Liver (tissue), 7 donors: ENCODE measurements at regions not wholly inside any gene's neighbourhood (a gene's known extent, or its start where the extent isn't known, plus 50 kb on each side); places are given as distances from the start of the nearest gene placed in this dataset.

Experiments
- DNase-seq: peaks from one replicate; pipeline ENCODE4 v3.0.0-alpha.2; 2017; ENCODE audit warnings: low spot score
- H3K27ac ChIP-seq, 2 donors: one replicate each; pipeline ENCODE4 v1.7.0; 2013; ENCODE audit warnings: inconsistent platforms in 2 of 2, low read length in 2 of 2, control low read depth in 1 of 2, low read depth in 1 of 2, mild to moderate bottlenecking in 1 of 2
- H3K27me3 ChIP-seq, 4 donors: one replicate each; pipeline versions ENCODE4 v1.6.1 to v1.7.0; 2013; ENCODE audit warnings: low read length in 3 of 4, inconsistent platforms in 1 of 4, mild to moderate bottlenecking in 1 of 4, moderate library complexity in 1 of 4; ENCODE audit not compliant: control insufficient read depth in 4 of 4, insufficient read depth in 4 of 4
- H3K36me3 ChIP-seq, 4 donors: one replicate each; pipeline versions ENCODE4 v1.6.1 to v1.7.0; 2013; ENCODE audit warnings: low read length in 3 of 4, mild to moderate bottlenecking in 3 of 4, low read depth in 1 of 4, moderate library complexity in 1 of 4; ENCODE audit not compliant: control insufficient read depth in 4 of 4, insufficient read depth in 3 of 4
- H3K4me1 ChIP-seq, 4 donors: one replicate each; pipeline versions ENCODE4 v1.6.1 to v1.7.0; 2013; ENCODE audit warnings: low read length in 3 of 4, mild to moderate bottlenecking in 3 of 4, moderate library complexity in 1 of 4; ENCODE audit not compliant: control insufficient read depth in 4 of 4, insufficient read depth in 4 of 4
- H3K4me3 ChIP-seq, 3 donors: one replicate each; pipeline versions ENCODE4 v1.6.1 to v1.7.0; 2013; ENCODE audit warnings: low read length in 3 of 3, control low read depth in 1 of 3, low read depth in 1 of 3, mild to moderate bottlenecking in 1 of 3
- H3K9ac ChIP-seq, 2 donors: one replicate each; pipeline ENCODE4 v1.7.0; 2013; ENCODE audit warnings: low read length in 2 of 2, mild to moderate bottlenecking in 2 of 2, moderate library complexity in 2 of 2, control low read depth in 1 of 2, low read depth in 1 of 2
- H3K9me3 ChIP-seq, 4 donors: one replicate each; pipeline versions ENCODE4 v1.6.1 to v1.7.0; 2013; ENCODE audit warnings: low read length in 3 of 4; ENCODE audit not compliant: control insufficient read depth in 4 of 4
- EGR1 ChIP-seq, 2 donors: IDR thresholded peaks; 2 replicates each; pipeline ENCODE4 v1.6.1; 2016 to 2018; ENCODE audit warnings: antibody characterized with exemption in 2 of 2, low read depth in 2 of 2
- FOXA1 ChIP-seq: IDR thresholded peaks from 2 replicates; pipeline ENCODE4 v1.6.1; 2016; ENCODE audit warnings: antibody characterized with exemption
- FOXA2 ChIP-seq: IDR thresholded peaks from 2 replicates; pipeline ENCODE4 v1.6.1; 2016; ENCODE audit warnings: antibody characterized with exemption
- HNF4G ChIP-seq: IDR thresholded peaks from 2 replicates; pipeline ENCODE4 v1.6.1; 2016; ENCODE audit warnings: antibody characterized with exemption
- RAD21 ChIP-seq, 2 donors: IDR thresholded peaks; 2 replicates each; pipeline ENCODE4 v1.6.1; 2016; ENCODE audit warnings: antibody characterized with exemption in 2 of 2, mild to moderate bottlenecking in 2 of 2
- RXRA ChIP-seq, 2 donors: IDR thresholded peaks; 2 replicates each; pipeline ENCODE4 v1.6.1; 2017 to 2018; ENCODE audit warnings: antibody characterized with exemption in 2 of 2, mild to moderate bottlenecking in 1 of 2
- SP1 ChIP-seq: IDR thresholded peaks from 2 replicates; pipeline ENCODE4 v1.6.1; 2018; ENCODE audit warnings: antibody characterized with exemption, mild to moderate bottlenecking
- TAF1 ChIP-seq: conservative IDR thresholded peaks from 2 replicates; pipeline ENCODE4 v1.6.1; 2016; ENCODE audit warnings: antibody characterized with exemption, mild to moderate bottlenecking
- YY1 ChIP-seq: IDR thresholded peaks from 2 replicates; pipeline ENCODE4 v1.6.1; 2016; ENCODE audit warnings: antibody characterized with exemption, mild to moderate bottlenecking
- WGBS: extraction: QIAGEN DNeasy Blood & Tissue Kit; methylation state at CpG from one replicate; pipeline ENCODE4 v1.1.7; 2013; 5-methylcytosine and 5-hydroxymethylcytosine counted together
- TF ChIP-seq, protein P1 (sequence below): IDR thresholded peaks from 2 replicates; pipeline ENCODE4 v1.6.1; 2016; ENCODE audit warnings: antibody characterized with exemption
- TF ChIP-seq, protein P2 (sequence below): IDR thresholded peaks from 2 replicates; pipeline ENCODE4 v1.6.1; 2016; ENCODE audit warnings: antibody characterized with exemption, mild to moderate bottlenecking
- TF ChIP-seq, protein P3 (sequence below): IDR thresholded peaks from 2 replicates; pipeline ENCODE4 v1.6.1; 2016; ENCODE audit warnings: antibody characterized with exemption
- TF ChIP-seq, protein P4 (sequence below): IDR thresholded peaks from 2 replicates; pipeline ENCODE4 v1.6.1; 2016; ENCODE audit warnings: antibody characterized with exemption
- donor health status: healthy.
- donor health status: healthy.
- donor health status: healthy.
- donor health status: healthy.

DNA sequence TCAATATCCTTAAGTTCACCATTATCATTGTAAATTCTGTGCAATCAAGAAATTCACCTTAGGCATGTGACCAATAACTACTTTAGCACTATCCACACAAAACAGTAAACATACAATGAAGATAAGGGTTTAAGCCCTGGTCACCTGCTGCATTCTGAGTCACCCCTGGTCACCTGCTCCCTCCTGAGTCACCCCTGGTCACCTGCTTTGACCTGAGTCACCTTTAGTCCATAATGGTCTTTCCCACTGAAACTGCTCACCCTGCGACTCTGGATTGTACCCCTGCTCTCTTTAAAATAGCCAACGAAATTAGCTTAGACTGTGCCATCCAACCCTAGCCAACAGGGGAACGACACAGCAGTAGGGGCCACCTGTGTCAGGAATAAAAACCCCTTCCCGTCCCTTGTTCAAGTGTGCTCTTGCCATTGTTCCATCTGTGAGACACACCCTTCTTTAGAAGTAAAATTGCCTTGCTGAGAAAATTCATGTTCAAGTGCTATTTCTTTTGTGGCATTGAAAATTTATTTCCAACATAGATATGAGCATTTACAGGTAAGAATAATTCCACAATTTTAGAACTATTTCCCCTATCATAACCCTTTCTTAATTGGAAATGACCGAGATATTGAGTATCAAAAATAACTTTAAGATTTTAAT lies 902.8 kb downstream of the DSC3 start:
- Histone ChIP-seq H3K27ac (no peak overlapping the region), H3K4me1 (no peaks in the 10 kb centered on the region), H3K36me3 (no peaks in the 10 kb centered on the region), H3K9ac (no peak overlapping the region), H3K9me3 (peaks cover 0 to 4% (median 0%) of the 10 kb centered on the region in 4 donors), H3K4me3 (no peak overlapping the region), H3K27me3 (peaks cover 0 to 2% (median 0%) of the 10 kb centered on the region in 4 donors)
- WGBS, result 72% methylated on average over 5 of the region's 5 CpGs
- TF ChIP-seq FOXA1 (no peak), TAF1 (no peak)
- TF ChIP-seq, protein P1, sequence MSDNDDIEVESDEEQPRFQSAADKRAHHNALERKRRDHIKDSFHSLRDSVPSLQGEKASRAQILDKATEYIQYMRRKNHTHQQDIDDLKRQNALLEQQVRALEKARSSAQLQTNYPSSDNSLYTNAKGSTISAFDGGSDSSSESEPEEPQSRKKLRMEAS, result no peak
- DNase-seq, result no peak

DNA sequence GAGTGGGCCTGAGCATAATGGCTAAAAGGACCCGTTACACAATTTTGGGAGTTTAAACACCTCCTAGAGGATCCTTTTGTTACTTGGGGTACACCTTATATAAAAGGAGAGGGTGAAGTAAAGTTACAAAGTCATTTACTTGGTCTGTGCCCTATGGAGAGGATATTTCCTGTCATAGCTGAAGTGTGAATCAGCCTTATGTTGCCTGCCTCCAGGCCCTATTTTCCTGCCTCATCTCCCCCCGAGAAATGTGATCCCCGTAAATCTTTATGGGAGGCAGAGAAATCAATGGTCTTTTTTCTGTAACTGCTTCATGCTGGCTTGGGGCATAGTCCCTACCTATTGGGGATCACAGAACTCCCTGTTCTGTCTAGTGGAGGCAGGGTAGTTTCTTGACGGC lies 906.6 kb downstream of the DSC3 start:
- TF ChIP-seq RXRA (IDR thresholded peaks at IDR 0.05), result no peak
- TF ChIP-seq RAD21 (IDR thresholded peaks at IDR 0.05), result no peak
- TF ChIP-seq, protein P1, result no peak
- TF ChIP-seq SP1, result no peak
- TF ChIP-seq, protein P2, sequence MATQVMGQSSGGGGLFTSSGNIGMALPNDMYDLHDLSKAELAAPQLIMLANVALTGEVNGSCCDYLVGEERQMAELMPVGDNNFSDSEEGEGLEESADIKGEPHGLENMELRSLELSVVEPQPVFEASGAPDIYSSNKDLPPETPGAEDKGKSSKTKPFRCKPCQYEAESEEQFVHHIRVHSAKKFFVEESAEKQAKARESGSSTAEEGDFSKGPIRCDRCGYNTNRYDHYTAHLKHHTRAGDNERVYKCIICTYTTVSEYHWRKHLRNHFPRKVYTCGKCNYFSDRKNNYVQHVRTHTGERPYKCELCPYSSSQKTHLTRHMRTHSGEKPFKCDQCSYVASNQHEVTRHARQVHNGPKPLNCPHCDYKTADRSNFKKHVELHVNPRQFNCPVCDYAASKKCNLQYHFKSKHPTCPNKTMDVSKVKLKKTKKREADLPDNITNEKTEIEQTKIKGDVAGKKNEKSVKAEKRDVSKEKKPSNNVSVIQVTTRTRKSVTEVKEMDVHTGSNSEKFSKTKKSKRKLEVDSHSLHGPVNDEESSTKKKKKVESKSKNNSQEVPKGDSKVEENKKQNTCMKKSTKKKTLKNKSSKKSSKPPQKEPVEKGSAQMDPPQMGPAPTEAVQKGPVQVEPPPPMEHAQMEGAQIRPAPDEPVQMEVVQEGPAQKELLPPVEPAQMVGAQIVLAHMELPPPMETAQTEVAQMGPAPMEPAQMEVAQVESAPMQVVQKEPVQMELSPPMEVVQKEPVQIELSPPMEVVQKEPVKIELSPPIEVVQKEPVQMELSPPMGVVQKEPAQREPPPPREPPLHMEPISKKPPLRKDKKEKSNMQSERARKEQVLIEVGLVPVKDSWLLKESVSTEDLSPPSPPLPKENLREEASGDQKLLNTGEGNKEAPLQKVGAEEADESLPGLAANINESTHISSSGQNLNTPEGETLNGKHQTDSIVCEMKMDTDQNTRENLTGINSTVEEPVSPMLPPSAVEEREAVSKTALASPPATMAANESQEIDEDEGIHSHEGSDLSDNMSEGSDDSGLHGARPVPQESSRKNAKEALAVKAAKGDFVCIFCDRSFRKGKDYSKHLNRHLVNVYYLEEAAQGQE, result no peak
- no peak for TF ChIP-seq TAF1
- TF ChIP-seq, protein P3, sequence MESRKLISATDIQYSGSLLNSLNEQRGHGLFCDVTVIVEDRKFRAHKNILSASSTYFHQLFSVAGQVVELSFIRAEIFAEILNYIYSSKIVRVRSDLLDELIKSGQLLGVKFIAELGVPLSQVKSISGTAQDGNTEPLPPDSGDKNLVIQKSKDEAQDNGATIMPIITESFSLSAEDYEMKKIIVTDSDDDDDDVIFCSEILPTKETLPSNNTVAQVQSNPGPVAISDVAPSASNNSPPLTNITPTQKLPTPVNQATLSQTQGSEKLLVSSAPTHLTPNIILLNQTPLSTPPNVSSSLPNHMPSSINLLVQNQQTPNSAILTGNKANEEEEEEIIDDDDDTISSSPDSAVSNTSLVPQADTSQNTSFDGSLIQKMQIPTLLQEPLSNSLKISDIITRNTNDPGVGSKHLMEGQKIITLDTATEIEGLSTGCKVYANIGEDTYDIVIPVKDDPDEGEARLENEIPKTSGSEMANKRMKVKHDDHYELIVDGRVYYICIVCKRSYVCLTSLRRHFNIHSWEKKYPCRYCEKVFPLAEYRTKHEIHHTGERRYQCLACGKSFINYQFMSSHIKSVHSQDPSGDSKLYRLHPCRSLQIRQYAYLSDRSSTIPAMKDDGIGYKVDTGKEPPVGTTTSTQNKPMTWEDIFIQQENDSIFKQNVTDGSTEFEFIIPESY, result no peak
- no peak for TF ChIP-seq HNF4G
- no peak for TF ChIP-seq YY1
- TF ChIP-seq FOXA2, result no peak
- TF ChIP-seq FOXA1, result no peak
- no peak for TF ChIP-seq EGR1 (IDR thresholded peaks at IDR 0.05; ENCODE audit: low read depth in 2 of 2)
- TF ChIP-seq, protein P4, sequence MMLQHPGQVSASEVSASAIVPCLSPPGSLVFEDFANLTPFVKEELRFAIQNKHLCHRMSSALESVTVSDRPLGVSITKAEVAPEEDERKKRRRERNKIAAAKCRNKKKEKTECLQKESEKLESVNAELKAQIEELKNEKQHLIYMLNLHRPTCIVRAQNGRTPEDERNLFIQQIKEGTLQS, result no peak

More for the DNA sequence above, 906.6 kb downstream of the DSC3 start:
- no peak for DNase-seq
- Histone ChIP-seq H3K4me1 (no peaks in the 10 kb centered on the region), H3K27me3 (no peaks in the 10 kb centered on the region), H3K4me3 (no peak overlapping the region), H3K27ac (no peak overlapping the region), H3K9me3 (peaks cover 0 to 7% (median 0%) of the 10 kb centered on the region in 4 donors), H3K36me3 (no peaks in the 10 kb centered on the region), H3K9ac (no peak overlapping the region)
- 87% methylated on average over 4 of the region's 4 CpGs for WGBS
